HG03378 (cell line): ENCODE measurements at regions not wholly inside any gene's neighbourhood (a gene's known extent, or its start where the extent isn't known, plus 50 kb on each side); places are given as distances from the start of the nearest gene placed in this dataset.
"Not testable (repeated sequence)": the region's sequence is repeated elsewhere in the genome, so short reads cannot be mapped to it uniquely, and the experiment has no call there.

Source experiments
- ATAC-seq: cut with Tn5 transposase; IDR thresholded peaks from one replicate; pipeline ENCODE4 v1.9.1; 2021; ENCODE audit warnings: mild to moderate bottlenecking, moderate library complexity; ENCODE audit not compliant: unreplicated experiment

DNA sequence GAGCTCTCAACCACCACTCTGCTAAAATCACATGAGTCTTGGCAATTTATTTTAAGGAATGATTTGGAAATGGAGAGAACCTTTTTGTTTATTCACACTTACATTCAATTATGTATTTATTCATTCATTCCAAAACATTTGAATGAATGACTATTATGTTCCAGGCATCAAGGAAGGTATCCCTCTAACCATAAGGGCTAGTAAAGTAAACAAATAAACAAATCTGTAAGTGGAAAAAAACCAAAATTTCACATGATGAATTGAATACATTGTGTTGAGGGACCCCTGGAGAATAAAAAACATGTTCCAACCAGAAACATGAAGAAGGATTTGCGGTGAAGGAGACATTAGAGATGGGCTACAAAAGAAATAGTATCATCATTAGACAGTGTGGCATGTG lies 677.8 kb downstream of the TOX3 start:
- no peak for ATAC-seq

DNA sequence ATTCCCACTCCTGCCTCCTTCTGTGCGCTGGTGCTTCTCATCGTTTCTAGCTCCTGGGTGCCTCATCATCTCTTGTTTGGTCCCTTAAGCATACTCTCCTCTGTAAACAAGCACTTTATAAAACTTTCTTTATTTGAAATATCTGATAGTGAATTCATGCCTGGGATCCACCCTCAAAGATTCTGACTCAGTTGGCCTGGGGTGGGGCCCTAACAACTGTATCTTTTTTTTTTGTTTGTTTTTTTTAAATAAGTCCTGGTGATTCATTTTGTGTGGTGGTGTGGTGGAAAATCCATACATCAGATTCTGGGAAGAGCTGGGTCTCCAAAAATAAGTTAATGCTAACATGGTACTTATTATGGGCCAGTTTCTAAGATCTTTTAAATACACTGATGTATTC lies 678.3 kb downstream of the TOX3 start:
- no peak for ATAC-seq

DNA sequence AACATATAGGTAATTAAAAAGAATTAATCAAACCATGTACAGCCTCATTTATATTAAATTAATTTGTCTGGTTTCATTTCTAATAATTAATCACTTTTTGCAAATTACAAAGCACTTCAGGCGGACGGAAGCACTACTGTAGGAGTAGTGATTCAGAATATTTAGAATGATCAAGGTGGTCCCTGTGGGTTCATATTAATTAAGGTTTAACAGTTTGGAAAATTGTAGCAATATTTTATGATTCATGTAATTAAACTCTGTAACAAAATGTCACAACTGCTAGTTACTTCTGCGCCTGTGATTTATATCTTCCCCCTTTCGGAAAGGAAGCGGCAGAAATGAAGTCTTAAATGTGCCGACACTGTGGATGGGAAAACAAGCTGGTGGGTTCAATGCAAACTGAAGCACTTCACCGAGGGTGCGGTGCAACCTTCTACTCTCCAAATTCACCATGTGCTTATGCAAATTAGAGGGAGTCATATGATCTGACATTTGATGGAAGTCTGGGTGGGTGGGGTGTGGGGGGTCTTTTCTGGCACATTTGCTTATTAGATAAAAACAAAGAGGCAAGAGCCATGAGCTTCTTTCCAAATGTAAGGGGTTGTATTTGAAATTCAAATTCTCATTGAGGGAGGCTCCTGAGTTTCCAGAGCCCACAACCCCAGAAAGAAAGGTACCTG lies 679.4 kb downstream of the TOX3 start:
- no peak for ATAC-seq

DNA sequence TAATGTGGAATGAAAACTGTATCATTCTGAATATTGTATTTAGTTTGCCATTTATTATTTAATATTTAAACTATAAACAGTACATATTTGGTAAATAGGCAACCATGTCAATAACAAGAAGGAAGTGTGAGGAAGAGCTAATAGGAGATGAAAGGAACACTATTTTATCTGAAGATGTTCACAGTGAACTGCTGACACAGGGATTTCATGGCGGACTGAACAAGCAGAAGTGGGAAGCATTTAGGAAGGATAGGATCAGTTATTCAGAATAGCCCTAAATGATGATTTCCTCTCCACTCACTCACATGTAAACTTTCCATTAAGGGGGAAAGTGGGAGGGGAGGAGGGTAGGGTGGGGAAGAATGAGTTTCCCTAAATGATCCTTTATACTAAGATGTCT lies 682.4 kb downstream of the TOX3 start:
- no peak for ATAC-seq

DNA sequence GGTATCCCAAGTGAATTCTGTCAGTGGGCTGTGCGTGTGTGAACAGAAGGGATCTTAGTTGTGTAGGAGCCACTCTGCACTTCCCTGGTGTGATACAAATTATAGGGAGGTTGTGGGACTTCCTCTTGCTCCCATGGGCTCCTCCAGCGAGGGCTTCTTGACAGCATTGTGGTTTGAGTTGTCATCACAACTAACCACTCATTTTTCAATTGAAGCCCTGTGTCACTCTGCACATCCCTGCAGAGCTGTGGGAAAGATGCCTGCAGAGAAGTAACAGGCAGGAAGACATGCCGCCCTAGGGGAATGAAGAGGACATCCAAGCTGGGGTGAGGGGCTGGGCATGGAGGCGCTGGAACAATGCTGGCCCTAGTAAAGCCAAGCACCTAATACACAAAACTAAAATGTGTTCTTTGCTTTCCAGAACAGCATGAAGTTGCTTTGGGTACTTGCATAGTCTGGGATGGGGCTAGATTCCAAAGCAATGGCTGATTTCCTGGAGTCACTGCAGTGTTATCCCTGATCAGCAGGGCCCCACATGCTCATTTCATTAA lies 692.5 kb downstream of the TOX3 start:
- no peak for ATAC-seq

DNA sequence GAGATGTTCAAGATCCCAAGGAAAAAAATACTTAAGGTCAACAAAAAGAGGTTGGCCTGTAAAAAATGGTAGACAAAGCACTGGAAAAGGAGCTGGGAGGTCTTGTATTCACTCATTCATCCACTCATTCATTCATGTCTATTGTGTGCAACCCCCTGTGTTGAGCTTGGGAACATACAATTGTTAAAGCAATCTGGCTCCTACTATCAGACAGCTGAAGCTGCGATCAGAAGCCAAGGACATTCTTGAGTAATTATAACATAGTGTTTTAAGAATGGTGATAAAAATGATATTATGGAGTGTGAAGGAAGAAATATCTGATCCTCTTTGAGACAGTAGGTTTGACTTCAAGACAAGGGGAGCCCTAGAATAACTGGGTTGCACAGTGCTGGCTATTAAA lies 693.4 kb downstream of the TOX3 start:
- ATAC-seq, result no peak

DNA sequence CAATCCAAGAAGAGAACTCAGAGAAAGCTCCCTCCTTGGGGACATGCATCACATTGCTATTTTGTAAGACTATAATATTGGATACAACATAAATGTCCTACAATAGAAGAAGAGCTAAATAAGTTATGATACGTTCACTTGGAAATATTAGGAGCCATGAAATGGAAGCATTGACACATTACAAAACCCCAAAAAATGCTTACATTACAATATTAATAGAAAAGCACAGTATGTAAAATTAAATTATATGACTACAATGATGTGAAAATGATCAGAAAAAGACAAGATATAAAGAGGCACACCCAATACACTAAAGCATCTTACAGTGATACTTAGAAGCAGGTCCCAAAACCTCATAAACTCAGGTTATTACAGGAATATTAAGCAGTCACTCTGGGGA lies 694.1 kb downstream of the TOX3 start:
- no peak for ATAC-seq

DNA sequence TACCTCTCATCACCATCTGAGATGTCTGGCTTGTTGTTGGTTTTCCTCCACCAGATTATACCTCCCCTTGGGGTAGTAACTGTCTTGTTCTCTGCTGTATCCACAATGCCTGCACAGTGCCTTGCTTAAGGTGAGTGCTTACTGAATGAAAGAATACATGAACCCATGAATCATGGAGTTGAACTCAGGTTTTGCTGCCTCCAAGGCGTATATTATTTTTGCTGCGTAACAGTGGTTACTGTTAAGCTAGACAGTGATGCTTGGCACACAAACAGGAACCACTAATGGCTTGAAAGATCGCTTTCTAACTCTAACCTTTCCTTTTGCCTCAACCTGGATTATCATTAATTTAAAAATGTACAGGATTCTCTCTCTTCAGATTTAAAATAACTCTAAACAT lies 695.8 kb downstream of the TOX3 start:
- ATAC-seq, result no peak

DNA sequence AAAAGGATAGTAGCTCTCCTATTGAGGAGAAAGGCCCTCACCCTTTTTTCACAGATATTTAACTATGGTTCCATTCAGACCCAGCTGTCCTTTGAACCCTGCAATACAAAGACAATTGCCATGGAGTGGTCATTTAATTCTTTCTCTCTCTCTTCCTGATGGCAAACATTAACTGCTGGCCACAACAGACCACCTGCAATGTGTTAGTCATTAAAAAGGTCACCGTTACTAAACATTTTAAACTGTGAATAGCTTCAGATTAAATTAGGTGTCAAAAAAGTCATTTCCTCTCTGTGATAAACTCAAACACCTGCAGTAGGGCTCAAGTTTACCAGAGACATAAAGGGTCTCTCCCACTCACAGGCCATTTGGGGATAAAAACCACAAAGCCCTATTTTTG lies 697.2 kb downstream of the TOX3 start:
- ATAC-seq, result no peak

DNA sequence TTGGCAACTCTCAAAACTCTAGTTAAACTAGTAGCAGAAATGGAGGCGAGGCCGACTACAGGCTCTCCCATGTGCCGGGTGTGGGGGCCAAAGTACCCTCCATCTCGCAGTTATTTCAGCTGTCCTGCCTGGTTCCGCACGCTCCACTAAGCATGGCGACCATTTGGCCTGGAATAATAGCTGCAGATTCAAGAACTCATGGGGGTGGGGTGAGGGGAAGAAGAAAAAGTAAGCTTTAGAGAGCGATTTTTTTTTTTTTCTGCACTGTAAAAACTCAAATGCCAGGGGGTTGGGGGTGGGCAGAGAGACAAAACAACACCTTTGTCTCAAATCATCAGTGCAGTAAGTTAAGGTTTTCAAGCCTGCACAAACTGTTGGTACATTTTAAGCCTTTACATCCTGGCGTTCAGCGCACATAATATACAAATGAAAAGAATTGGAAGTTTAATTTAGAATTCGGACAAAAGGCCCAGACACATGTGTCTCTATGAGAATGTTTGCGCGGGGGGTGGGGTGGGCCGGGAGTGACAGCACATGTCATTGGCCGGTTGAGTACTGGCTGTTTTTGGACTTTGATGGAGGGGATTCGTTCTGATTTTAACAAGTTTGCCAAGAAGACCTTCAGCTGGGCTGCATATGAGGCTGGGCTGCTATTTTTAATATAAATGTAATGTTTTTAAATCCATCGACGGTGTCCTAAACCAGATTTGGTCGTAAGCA lies 694.7 kb upstream of the SALL1 start:
- ATAC-seq, result no peak

DNA sequence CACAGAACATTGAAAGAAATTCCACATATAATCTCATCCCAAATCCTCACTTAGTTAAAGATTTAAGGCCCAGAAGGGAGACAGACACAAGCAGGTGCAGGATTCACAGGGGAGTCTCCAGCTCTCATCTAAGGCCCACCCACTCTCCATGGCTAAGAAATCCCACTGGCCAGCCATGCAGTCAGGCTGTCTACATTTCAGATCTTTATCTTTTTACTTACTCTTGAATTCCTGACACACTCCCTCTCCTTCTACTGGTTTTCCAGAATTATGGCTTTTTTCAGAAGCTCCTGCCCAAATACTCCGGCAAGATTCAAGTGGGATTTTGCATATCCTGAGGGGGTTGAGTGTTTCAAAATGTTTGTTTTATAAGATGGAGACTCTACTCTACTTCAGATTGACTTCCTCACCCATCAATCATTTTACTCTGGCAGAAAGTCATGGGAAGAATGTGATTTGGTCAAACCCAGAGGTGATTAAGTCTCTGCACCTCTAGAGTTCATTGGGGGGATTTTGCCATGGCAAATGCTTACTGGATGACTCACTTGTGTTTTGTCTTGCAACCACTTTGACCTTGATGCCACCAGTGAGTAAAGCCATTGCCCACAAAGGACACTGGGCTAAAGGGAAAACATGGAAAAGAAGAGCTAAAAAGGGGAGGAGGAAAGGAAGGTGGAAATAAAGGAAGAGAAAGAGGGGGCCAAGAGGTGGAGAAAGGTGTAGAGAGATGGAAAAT lies 688.8 kb upstream of the SALL1 start:
- ATAC-seq, result no peak

DNA sequence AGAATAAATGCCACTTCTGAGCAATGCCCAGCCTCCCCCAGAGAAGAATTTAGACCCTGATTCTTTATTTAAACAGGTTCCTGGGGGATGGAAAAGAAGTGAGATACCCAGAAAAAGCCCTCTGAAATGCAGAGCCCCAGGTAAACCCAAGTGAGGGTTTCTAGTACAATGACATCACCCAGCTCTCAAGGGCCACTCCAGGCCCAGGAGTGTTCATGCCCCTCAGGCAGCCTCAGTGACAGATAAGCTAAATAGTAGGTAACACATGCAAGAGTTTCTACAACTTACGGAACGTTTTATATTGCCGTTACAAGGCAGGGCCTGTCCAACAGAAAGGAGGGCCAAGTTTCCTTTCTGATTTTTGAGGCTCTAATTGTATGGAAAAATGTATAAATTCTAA lies 683.7 kb upstream of the SALL1 start:
- no peak for ATAC-seq

DNA sequence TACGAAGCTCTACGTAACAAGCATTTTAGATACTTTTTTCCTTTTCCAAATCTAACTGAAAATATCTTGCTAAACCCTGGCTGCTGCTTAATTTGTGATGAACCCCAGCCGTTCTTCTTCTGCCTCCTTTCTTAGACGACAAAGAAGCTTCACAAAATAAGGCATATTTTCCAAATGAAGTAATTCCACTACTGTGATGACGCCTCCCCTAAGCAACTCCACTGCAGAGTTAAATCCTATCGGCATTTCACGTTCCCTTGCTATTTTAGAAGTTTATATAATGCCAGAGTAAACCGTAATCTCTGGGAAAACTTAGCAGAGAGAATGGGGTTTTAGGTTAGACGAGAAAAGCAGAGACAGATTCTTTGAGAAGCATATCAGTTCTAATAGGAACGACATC lies 683.1 kb upstream of the SALL1 start:
- ATAC-seq, result no peak

DNA sequence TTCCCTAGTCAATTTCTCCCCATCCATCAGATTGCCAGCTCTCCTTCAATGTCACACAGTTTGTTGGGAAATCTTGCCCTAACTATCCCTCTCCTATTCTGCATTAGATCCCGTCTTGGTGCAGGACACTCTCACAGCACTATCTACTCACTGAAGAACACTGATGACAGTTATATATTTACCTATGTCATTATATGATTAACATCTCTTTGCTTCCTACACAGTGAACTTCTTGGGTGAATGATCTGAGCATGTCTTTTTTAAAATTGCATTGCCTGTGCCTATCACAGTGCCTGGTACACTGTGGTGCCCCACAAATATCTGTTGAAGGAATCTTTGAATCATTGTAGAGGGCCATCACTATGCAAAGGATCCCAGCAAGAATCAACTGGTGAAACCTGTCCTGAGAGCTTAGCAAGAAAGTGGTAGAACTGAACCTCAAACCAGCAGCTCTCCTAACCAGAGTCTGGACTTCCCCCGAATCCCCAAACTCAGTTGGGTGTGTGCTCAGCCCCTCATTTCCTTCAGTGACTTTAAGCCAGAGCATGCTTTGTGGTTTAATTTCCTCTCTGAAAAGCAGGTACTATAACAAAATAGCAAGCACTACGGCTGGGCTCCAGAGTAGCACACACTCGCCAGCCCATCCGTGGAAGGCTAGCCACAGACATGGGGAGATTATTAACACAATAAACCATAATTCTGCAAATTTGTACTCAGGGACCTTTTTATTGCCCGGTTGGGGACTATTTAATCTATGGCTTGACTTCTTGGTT lies 680.7 kb upstream of the SALL1 start:
- ATAC-seq, result no peak

DNA sequence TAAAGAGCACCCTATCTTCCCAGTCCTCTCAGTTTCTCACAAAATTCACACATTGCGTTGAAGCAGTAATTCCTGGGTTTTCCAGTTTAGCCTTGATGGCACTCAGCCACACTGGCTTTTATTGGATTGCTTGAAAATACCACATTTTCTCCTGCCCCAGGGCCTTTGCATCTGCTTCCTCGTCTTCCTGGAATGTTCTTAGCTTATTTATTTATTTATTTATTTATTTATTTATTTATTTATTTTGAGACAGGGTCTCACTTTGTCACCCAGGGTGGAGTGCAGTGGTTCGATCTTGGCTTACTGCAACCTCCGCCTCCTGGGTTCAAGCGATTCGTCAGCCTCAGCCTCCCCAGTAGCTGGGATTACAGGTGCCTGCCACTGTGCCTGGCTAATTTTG lies 680.0 kb upstream of the SALL1 start:
- not testable (repeated sequence) for ATAC-seq

DNA sequence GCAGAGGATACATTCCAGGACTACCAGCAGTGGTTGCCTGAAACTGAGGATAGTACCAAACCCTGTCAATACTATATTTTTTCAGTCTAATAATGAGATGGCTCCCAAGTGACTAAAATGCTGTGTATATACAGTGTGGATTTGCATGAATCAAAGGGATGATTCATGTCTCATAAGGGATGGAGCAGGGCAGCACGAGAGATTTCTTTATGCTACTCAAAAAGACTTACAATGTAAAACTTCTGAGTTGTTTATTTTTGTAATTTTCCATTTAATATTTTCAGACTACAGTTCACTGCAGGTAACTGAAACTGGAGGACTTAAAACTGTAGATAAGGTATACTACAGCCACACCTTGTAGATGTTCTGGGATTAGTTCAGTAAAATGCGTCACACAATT lies 674.7 kb upstream of the SALL1 start:
- no peak for ATAC-seq

DNA sequence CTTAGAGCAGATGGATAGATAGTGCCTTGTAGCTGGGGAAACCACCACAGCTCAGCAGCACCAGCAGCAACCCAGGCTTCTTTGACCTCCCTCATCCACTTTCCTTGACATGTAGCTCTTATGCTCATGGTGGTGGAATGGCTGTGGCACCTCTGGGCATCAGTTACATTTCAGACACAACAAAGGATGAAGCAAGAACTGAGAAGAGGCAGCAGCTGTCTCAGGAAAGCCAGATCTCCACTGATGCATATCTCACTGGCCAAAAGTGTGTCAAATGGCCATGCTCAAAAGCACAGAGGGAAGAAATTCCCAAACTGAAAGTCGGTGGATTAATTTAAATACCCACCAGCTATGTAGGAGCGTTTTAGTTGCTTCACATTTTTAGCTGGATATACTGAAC lies 671.4 kb upstream of the SALL1 start:
- ATAC-seq, result no peak

DNA sequence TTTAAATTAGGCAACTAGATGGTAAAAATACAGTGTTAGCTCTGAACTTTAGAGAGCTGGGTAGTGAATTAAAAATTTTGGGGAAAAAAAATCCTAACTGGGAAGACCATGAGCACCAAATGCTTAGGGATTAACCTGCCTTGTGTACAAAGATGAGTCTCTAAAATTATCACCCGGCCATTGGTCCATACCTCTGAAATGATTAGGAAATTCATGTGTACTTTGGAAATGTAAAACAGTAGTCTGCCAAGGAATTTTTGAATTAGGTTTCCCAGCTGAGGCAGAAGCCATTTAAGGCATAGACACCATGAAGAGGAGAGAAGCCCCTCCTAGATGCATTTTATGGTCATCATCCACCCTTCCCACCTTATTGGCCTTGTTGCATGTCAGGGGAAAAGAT lies 670.5 kb upstream of the SALL1 start:
- no peak for ATAC-seq

DNA sequence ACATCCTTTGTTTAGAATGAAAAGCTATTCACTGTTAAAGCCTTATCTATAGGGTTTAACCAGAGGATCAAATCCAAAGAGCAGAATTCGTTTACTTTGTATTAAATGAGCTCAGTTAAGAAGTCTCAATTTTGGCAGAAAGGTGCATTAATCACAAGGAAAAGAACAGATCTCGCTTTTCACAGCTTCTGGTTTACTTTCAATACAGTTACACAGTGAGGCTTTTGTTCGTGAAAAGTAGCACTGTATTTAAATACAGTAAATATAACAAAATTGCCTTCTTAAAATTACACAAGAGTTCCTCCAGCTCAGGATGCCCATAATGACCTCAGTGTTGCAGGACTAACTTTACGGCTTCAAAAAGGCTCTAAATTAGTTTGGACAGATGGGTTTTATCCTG lies 669.1 kb upstream of the SALL1 start:
- ATAC-seq, result no peak

DNA sequence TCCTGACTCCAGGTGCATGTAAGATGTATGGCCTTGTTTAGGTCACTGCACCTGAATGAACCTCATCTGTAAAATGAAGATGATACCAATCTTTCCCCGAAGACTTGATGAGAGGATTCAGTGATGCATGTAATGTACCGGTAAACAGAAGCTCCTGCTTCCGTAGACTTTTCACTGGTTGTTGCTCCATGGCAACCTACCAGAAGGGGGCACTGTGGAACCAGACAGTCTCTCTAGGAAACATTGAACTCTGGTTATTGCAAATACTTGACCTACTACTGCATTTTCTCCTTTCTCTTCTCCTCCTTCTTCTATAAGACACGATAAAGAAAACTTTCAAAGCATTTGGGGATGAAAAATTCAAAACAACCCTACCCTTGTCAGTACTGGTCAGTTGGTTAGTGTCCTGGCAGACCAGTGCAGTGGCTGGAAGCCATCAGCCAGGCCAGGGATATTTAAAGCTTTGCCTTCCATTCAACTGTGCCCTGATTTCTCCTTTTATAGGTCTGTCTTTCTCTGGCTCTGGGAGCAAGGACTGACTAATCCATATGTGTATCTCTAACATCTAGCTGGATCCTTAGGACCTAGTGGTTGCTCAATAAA lies 667.4 kb upstream of the SALL1 start:
- ATAC-seq, result no peak

DNA sequence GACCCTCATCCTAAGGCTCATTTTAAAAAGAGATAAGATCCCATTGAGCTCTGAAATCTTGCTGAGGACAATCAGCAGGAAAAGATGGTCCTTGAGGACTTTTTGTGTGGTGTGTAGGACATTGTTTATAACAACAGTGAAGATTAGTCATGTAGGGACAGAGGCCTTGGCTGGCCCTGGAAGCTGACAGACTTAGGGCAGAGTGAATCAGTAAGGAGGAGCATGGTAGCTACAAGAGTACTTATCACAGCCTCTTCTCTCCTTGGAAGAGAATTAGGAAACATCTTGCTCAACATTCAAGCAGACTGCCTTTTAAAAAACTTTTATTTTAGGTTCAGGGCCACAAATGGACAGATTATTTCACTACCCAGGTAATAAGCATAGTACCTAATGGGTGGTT lies 665.9 kb upstream of the SALL1 start:
- no peak for ATAC-seq
